Breast epithelium (tissue), 3 donors: ENCODE measurements at regions not wholly inside any gene's neighbourhood (a gene's known extent, or its start where the extent isn't known, plus 50 kb on each side); places are given as distances from the start of the nearest gene placed in this dataset.

ENCODE experiments used
- CTCF ChIP-seq, 3 donors: fragments of 450-650 bp; IDR thresholded peaks; one replicate each; pipeline ENCODE4 v1.5.1; 2016 to 2017; ENCODE audit warnings: antibody characterized with exemption in 3 of 3, mild to moderate bottlenecking in 3 of 3, moderate library complexity in 3 of 3
- POLR2A ChIP-seq: fragments of 450-650 bp; IDR thresholded peaks from one replicate; pipeline ENCODE4 v1.6.1; 2016; ENCODE audit warnings: antibody characterized with exemption, mild to moderate bottlenecking, moderate library complexity
- POLR2AphosphoS5 ChIP-seq, 3 donors: sonication (generic); formaldehyde crosslinking; IDR thresholded peaks; one replicate each; pipeline ENCODE4 v1.6.1; 2017; ENCODE audit warnings: antibody characterized with exemption in 3 of 3

DNA sequence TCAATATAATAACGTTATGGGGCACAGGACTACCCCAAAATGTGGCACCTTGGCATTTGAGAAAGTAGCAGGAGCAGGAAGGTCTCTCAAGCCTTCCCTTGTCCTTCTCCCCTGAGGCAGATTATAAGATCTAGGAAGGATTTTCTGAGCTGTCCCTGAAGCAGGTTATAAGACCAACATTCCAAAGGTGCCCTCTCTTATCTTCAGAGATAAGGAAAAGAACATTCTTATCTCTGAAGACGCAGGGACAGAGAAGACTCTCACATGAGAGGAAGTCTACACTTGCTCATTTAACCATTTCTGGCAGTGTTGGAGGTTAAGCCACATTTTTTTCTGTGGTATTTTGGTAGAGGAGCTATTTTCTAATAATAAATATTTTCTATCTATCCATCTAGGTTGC lies 437.9 kb upstream of the MAOA start:
- TF ChIP-seq CTCF (IDR thresholded peaks at IDR 0.05) (no peak), POLR2AphosphoS5 (IDR thresholded peaks at IDR 0.05) (no peak), POLR2A (no peak)
